Ishikawa (cell line): ENCODE measurements at regions not wholly inside any gene's neighbourhood (a gene's known extent, or its start where the extent isn't known, plus 50 kb on each side); places are given as distances from the start of the nearest gene placed in this dataset.

ENCODE experiments used
- CEBPB ChIP-seq: IDR thresholded peaks from 2 replicates; pipeline ENCODE4 v1.6.1; 2012
- CREB1 ChIP-seq: IDR thresholded peaks from 2 replicates; pipeline ENCODE4 v1.6.1; 2012; ENCODE audit warnings: low read depth
- EGR1 ChIP-seq: IDR thresholded peaks from 2 replicates; pipeline ENCODE4 v1.6.1; 2012
- EP300 ChIP-seq: IDR thresholded peaks from 2 replicates; pipeline ENCODE4 v1.6.1; 2012; ENCODE audit warnings: borderline replicate concordance
- FOXM1 ChIP-seq: IDR thresholded peaks from 2 replicates; pipeline ENCODE4 v1.6.1; 2012; ENCODE audit warnings: low read depth, borderline replicate concordance
- NFIC ChIP-seq: IDR thresholded peaks from 2 replicates; pipeline ENCODE4 v1.6.1; 2012
- RAD21 ChIP-seq: IDR thresholded peaks from 2 replicates; pipeline ENCODE4 v1.6.1; 2012; ENCODE audit warnings: low read depth
- TAF1 ChIP-seq: IDR thresholded peaks from 2 replicates; pipeline ENCODE4 v1.6.1; 2012; ENCODE audit warnings: low read depth, mild to moderate bottlenecking
- TCF12 ChIP-seq: IDR thresholded peaks from 2 replicates; pipeline ENCODE4 v1.6.1; 2012; ENCODE audit warnings: low read depth
- TEAD4 ChIP-seq: IDR thresholded peaks from 2 replicates; pipeline ENCODE4 v1.6.1; 2012
- USF1 ChIP-seq: IDR thresholded peaks from 2 replicates; pipeline ENCODE4 v1.6.1; 2012
- YY1 ChIP-seq: IDR thresholded peaks from 2 replicates; pipeline ENCODE4 v1.6.1; 2012; ENCODE audit warnings: low read depth
- ZBTB7A ChIP-seq: IDR thresholded peaks from 2 replicates; pipeline ENCODE4 v1.6.1; 2012; ENCODE audit warnings: low read depth
- TF ChIP-seq, protein P1 (sequence below): IDR thresholded peaks from 2 replicates; pipeline ENCODE4 v1.6.1; 2012
- TF ChIP-seq, protein P2 (sequence below): IDR thresholded peaks from 2 replicates; pipeline ENCODE4 v1.6.1; 2012; ENCODE audit warnings: low read depth, mild to moderate bottlenecking

DNA sequence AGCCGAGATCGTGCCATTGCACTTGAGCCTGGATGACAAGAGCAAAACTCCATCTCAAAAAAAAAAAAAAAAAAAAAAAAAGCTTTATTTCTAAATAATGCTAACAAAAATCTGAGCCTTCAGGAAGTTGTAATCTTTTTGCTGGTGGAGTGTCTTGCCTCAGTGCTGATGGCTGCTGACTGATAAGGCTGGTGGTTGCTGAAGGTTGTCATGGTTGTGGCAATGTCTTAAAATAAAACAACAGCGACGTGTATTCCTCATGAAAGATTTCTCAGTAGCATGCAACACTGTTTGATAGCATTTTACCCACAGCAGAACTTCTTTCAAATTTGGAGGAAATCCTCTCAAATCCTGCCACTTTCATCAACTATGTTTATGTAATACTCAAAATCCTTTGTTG is 77.4 kb upstream of the PTPRG start:
- no peak for TF ChIP-seq CEBPB
- TF ChIP-seq TEAD4 = no peak
- TF ChIP-seq TCF12 = no peak
- no peak for TF ChIP-seq ZBTB7A
- TF ChIP-seq USF1 = no peak
- TF ChIP-seq, protein P1, sequence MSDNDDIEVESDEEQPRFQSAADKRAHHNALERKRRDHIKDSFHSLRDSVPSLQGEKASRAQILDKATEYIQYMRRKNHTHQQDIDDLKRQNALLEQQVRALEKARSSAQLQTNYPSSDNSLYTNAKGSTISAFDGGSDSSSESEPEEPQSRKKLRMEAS = no peak
- TF ChIP-seq, protein P2, sequence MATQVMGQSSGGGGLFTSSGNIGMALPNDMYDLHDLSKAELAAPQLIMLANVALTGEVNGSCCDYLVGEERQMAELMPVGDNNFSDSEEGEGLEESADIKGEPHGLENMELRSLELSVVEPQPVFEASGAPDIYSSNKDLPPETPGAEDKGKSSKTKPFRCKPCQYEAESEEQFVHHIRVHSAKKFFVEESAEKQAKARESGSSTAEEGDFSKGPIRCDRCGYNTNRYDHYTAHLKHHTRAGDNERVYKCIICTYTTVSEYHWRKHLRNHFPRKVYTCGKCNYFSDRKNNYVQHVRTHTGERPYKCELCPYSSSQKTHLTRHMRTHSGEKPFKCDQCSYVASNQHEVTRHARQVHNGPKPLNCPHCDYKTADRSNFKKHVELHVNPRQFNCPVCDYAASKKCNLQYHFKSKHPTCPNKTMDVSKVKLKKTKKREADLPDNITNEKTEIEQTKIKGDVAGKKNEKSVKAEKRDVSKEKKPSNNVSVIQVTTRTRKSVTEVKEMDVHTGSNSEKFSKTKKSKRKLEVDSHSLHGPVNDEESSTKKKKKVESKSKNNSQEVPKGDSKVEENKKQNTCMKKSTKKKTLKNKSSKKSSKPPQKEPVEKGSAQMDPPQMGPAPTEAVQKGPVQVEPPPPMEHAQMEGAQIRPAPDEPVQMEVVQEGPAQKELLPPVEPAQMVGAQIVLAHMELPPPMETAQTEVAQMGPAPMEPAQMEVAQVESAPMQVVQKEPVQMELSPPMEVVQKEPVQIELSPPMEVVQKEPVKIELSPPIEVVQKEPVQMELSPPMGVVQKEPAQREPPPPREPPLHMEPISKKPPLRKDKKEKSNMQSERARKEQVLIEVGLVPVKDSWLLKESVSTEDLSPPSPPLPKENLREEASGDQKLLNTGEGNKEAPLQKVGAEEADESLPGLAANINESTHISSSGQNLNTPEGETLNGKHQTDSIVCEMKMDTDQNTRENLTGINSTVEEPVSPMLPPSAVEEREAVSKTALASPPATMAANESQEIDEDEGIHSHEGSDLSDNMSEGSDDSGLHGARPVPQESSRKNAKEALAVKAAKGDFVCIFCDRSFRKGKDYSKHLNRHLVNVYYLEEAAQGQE = no peak
- no peak for TF ChIP-seq EP300
- TF ChIP-seq YY1 = no peak
- no peak for TF ChIP-seq RAD21
- TF ChIP-seq EGR1 = no peak
- no peak for TF ChIP-seq NFIC
- no peak for TF ChIP-seq FOXM1
- no peak for TF ChIP-seq CREB1
- no peak for TF ChIP-seq TAF1

GRCh38 chr3:61493339-61493738 is 68.0 kb upstream of the PTPRG start:
- TF ChIP-seq EGR1 = no peak
- TF ChIP-seq, protein P1 = no peak
- TF ChIP-seq TEAD4 = no peak
- no peak for TF ChIP-seq TCF12
- TF ChIP-seq FOXM1 = no peak
- no peak for TF ChIP-seq RAD21

- TF ChIP-seq TAF1 (no peak), ZBTB7A (no peak), CREB1 (no peak), NFIC (no peak), YY1 (no peak)
Measured at GRCh38 chr3:61497463-61497862, 63.9 kb upstream of the PTPRG start.

GRCh38 chr3:61505197-61505596 is 56.2 kb upstream of the PTPRG start:
- no peak for TF ChIP-seq CEBPB
- no peak for TF ChIP-seq USF1
- no peak for TF ChIP-seq ZBTB7A
- TF ChIP-seq TCF12 = no peak
- no peak for TF ChIP-seq FOXM1
- no peak for TF ChIP-seq TAF1
- no peak for TF ChIP-seq TEAD4
- TF ChIP-seq, protein P1 = no peak
- no peak for TF ChIP-seq YY1

- TF ChIP-seq, protein P2 = no peak
- TF ChIP-seq USF1 = no peak
- TF ChIP-seq, protein P1 = no peak
- TF ChIP-seq TAF1 = no peak
- TF ChIP-seq CEBPB = no peak
- TF ChIP-seq YY1 = no peak
- TF ChIP-seq CREB1 = no peak
- TF ChIP-seq ZBTB7A = no peak
- no peak for TF ChIP-seq EP300
- TF ChIP-seq FOXM1 = no peak
- TF ChIP-seq EGR1 = no peak
- no peak for TF ChIP-seq TCF12
Measured at GRCh38 chr3:61507946-61508345, 53.4 kb upstream of the PTPRG start.
